ENCODE measurements at regions not wholly inside any gene's neighbourhood (a gene's known extent, or its start where the extent isn't known, plus 50 kb on each side); places are given as distances from the start of the nearest gene placed in this dataset.
"Not testable (repeated sequence)": the region's sequence is repeated elsewhere in the genome, so short reads cannot be mapped to it uniquely, and the experiment has no call there.

DNA sequence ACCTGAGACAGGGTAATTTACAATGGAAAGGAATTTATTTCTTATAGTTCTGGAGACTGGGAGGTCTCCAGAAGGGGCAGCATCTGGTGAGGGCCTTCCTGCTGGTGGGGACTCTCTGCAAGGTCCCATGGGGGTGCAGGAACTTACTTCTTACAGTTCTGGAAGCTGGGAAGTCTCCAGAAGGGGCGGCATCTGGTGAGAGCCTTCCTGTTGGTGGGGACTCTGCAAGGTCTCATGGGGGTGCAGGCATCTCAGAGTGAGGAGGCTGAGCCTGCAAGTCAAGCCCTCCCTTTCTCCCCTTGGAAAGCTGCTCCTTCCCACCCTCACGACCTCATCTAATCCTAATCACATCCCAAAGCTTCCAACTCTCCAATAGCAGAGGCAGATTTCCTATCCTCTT, 157.4 kb downstream of the FOXL1 start:
- Histone ChIP-seq H3K27ac (ENCODE audit: low read depth in 1 of 2, low read length in 2 of 2) (no peak overlapping the region), H3K36me3 (ENCODE audit: control insufficient read depth in 1 of 2, insufficient read depth in 2 of 2, low read length in 1 of 2) (no peaks in the 10 kb centered on the region), H3K4me3 (ENCODE audit: low read length in 2 of 2) (no peak overlapping the region), H3K9me3 (ENCODE audit: control insufficient read depth, low read length) (no peaks in the 10 kb centered on the region), H3K27me3 (ENCODE audit: control insufficient read depth in 1 of 2, insufficient read depth in 2 of 2, low read length in 1 of 2) (no peaks in the 10 kb centered on the region), H3K4me1 (ENCODE audit: control insufficient read depth in 1 of 2, insufficient read depth in 2 of 2, low read length in 2 of 2) (no peaks in the 10 kb centered on the region)
- ATAC-seq (ENCODE audit: low FRiP score) (no peak), DNase-seq (no peak)
- intact Hi-C loops (cut with DNase I) = no loop called here
- 83 to 88% methylated on average over 2 of the region's 2 CpGs for WGBS, 2 donors

DNA sequence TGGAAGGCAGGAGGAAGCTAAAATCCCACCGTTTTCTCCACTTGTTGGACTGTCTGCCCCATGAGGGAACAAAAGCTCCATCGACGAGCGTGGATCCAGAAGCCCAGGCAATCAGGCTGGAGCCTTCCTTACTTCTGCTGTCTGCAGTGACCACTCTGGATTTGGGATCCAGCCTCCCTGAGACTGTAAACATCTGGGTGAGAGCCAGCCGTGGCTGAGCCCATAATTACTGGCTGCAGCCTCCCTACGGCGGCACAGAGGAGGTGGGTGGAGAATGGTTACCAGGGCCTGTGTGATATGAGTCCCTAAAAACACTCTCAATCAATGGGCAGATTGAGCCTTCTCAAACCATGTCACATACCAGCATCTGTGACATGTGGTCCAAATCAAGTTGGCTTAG, 158.2 kb downstream of the FOXL1 start:
- intact Hi-C loops (cut with DNase I) = no loop called here
- no peak for ATAC-seq (ENCODE audit: low FRiP score)
- Histone ChIP-seq H3K27ac (ENCODE audit: low read depth in 1 of 2, low read length in 2 of 2) (no peak overlapping the region), H3K4me1 (ENCODE audit: control insufficient read depth in 1 of 2, insufficient read depth in 2 of 2, low read length in 2 of 2) (no peaks in the 10 kb centered on the region), H3K4me3 (ENCODE audit: low read length in 2 of 2) (no peak overlapping the region), H3K27me3 (ENCODE audit: control insufficient read depth in 1 of 2, insufficient read depth in 2 of 2, low read length in 1 of 2) (no peaks in the 10 kb centered on the region), H3K9me3 (ENCODE audit: control insufficient read depth, low read length) (no peaks in the 10 kb centered on the region), H3K36me3 (ENCODE audit: control insufficient read depth in 1 of 2, insufficient read depth in 2 of 2, low read length in 1 of 2) (no peaks in the 10 kb centered on the region)
- DNase-seq = peak in 1 of 2 donors; percentile 23
- WGBS, 2 donors = 89 to 96% methylated on average over 7 of the region's 7 CpGs

DNA sequence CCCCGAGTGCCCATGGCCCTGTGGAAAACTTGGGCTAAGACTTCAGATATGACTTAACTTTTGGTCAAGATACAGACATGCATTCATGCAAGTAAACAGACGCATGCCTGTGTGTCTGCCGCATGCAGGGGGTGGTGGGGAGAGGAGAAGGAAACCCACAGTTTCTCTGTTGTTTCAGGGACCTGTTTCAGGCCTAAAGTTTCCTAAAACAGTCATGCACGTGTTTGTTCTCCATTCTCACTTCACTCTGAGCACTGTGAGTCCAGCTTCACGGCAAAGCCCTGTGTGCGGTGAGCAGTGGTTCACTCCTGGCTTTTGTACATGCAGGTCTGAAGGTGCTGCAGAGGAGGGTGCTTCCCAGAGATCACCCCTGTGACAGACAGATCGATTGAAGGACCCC, 158.7 kb downstream of the FOXL1 start:
- DNase-seq (peak in 1 of 2 donors; percentile 23), ATAC-seq (ENCODE audit: low FRiP score) (no peak)
- Histone ChIP-seq H3K4me3 (ENCODE audit: low read length in 2 of 2) (no peak overlapping the region), H3K9me3 (ENCODE audit: control insufficient read depth, low read length) (no peaks in the 10 kb centered on the region), H3K27ac (ENCODE audit: low read depth in 1 of 2, low read length in 2 of 2) (no peak overlapping the region), H3K27me3 (ENCODE audit: control insufficient read depth in 1 of 2, insufficient read depth in 2 of 2, low read length in 1 of 2) (no peaks in the 10 kb centered on the region), H3K4me1 (ENCODE audit: control insufficient read depth in 1 of 2, insufficient read depth in 2 of 2, low read length in 2 of 2) (no peaks in the 10 kb centered on the region), H3K36me3 (ENCODE audit: control insufficient read depth in 1 of 2, insufficient read depth in 2 of 2, low read length in 1 of 2) (no peaks in the 10 kb centered on the region)
- WGBS, 2 donors = 53 to 62% methylated on average over 7 of the region's 7 CpGs
- intact Hi-C loops (cut with DNase I) = no loop called here

DNA sequence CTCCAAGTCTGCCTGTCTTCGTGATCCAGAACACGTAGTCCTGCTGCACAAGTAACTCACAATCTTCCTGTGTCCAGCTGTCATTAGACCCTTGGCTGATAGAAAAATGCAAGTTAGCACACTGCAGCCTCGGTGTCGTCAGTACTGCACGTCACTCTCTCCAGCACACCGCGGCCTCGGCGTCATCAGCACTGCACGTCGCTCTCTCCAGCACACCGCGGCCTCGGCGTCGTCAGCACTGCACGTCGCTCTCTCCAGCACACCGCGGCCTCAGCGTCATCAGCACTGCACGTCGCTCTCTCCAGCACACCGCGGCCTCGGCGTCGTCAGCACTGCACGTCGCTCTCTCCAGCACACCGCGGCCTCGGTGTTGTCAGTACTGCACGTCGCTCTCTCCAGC, 160.0 kb downstream of the FOXL1 start:
- H3K36me3 ChIP-seq (ENCODE audit: control insufficient read depth in 1 of 2, insufficient read depth in 2 of 2, low read length in 1 of 2); ATAC-seq (ENCODE audit: low FRiP score); H3K9me3 ChIP-seq (ENCODE audit: control insufficient read depth, low read length); H3K4me1 ChIP-seq (ENCODE audit: control insufficient read depth in 1 of 2, insufficient read depth in 2 of 2, low read length in 2 of 2); H3K4me3 ChIP-seq (ENCODE audit: low read length in 2 of 2); H3K27me3 ChIP-seq (ENCODE audit: control insufficient read depth in 1 of 2, insufficient read depth in 2 of 2, low read length in 1 of 2); intact Hi-C loops (cut with DNase I); H3K27ac ChIP-seq (ENCODE audit: low read depth in 1 of 2, low read length in 2 of 2): not testable (repeated sequence)
- DNase-seq = peak in 1 of 2 donors; percentile 20
- WGBS, 2 donors = 92 to 95% methylated on average over 27 to 30 of the region's 35 CpGs

DNA sequence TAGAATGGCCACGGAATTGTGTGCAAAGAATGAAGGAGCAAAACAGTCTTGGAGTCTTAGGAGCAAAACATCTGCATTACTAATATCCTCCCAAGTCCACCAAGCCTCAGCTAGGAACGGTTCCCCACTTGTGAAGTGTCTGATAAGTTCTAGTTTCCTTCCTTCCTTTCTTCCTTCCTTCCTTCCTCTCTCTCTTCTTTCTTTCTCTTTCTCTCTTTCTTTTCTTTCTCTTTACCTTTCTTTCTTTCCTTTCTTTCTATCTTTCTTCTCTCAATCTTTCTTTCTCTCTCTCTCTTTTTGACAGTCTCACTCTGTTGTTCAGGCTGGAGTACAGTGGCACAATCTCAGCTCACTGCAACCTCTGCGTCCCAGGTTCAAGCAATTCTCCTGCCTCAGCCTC, 160.8 kb downstream of the FOXL1 start:
- no peaks in the 10 kb centered on the region for H3K9me3 ChIP-seq (ENCODE audit: control insufficient read depth, low read length)
- DNase-seq = no peak
- no peaks in the 10 kb centered on the region for H3K36me3 ChIP-seq (ENCODE audit: control insufficient read depth in 1 of 2, insufficient read depth in 2 of 2, low read length in 1 of 2)
- 74 to 89% methylated on average over 3 of the region's 3 CpGs for WGBS, 2 donors
- no peak for ATAC-seq (ENCODE audit: low FRiP score)
- no peaks in the 10 kb centered on the region for H3K4me1 ChIP-seq (ENCODE audit: control insufficient read depth in 1 of 2, insufficient read depth in 2 of 2, low read length in 2 of 2)
- H3K27ac ChIP-seq (ENCODE audit: low read depth in 1 of 2, low read length in 2 of 2) = no peak overlapping the region
- H3K27me3 ChIP-seq (ENCODE audit: control insufficient read depth in 1 of 2, insufficient read depth in 2 of 2, low read length in 1 of 2) = no peaks in the 10 kb centered on the region
- H3K4me3 ChIP-seq (ENCODE audit: low read length in 2 of 2) = no peak overlapping the region
- intact Hi-C loops (cut with DNase I) = no loop called here

DNA sequence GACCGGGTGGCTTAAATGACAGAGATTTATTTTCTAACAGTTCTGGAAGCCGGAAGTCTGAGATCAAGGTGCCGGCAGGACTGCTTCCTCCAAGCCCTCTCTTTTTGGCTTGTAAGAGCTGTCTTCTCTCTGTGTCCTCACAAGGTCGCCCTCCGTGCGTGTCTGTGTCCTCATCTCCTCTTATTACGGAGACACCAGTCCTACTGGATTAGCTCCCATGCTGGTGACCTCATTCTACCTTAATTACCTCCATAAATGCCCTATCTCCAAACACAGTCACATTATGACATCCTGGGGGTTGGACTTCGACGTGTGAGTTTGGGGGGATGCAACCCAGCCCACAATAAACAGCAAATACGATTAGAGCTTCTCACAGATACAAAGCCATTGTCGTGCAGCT, 161.5 kb downstream of the FOXL1 start:
- Histone ChIP-seq H3K4me1 (ENCODE audit: control insufficient read depth in 1 of 2, insufficient read depth in 2 of 2, low read length in 2 of 2) (no peaks in the 10 kb centered on the region), H3K27me3 (ENCODE audit: control insufficient read depth in 1 of 2, insufficient read depth in 2 of 2, low read length in 1 of 2) (no peaks in the 10 kb centered on the region), H3K4me3 (ENCODE audit: low read length in 2 of 2) (no peak overlapping the region), H3K36me3 (ENCODE audit: control insufficient read depth in 1 of 2, insufficient read depth in 2 of 2, low read length in 1 of 2) (no peaks in the 10 kb centered on the region), H3K9me3 (ENCODE audit: control insufficient read depth, low read length) (no peaks in the 10 kb centered on the region), H3K27ac (ENCODE audit: low read depth in 1 of 2, low read length in 2 of 2) (peak overlapping the region in 1 of 2 donors; percentile 99)
- WGBS, 2 donors = 80 to 82% methylated on average over 11 of the region's 11 CpGs
- ATAC-seq (ENCODE audit: low FRiP score) (no peak), DNase-seq (peak in 1 of 2 donors; percentile 51)
- intact Hi-C loops (cut with DNase I) = loop anchor here in 1 of 2 donors (2.0 to 5.0 kb wide), 2 partner anchors 59 to 168 kb away; no protein-coding TSS in a partner anchor

DNA sequence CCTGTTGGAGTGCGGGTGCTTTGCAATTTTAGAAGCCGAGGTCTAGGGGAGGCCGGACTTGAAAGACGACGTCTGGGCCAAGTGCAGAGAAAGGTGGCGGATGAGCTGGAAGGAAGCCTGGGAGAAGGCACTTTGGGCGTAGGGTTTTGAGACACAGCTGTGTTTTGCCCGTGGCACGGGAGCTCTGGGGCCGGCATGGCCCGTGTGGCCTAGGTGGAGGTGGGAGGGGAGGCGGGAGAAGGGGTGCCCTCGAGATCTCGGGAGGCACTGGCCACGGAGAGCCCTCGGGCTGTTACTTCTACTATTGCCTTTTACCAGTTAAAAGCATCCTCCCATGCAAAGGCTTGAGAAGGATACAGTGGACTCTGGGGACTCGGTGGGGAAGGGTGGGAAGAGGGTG, 161.9 kb downstream of the FOXL1 start:
- 81% methylated on average over 17 of the region's 17 CpGs for WGBS, 2 donors
- Histone ChIP-seq H3K27ac (ENCODE audit: low read depth in 1 of 2, low read length in 2 of 2) (peak overlapping the region; percentile 99), H3K4me3 (ENCODE audit: low read length in 2 of 2) (no peak overlapping the region), H3K27me3 (ENCODE audit: control insufficient read depth in 1 of 2, insufficient read depth in 2 of 2, low read length in 1 of 2) (no peaks in the 10 kb centered on the region), H3K4me1 (ENCODE audit: control insufficient read depth in 1 of 2, insufficient read depth in 2 of 2, low read length in 2 of 2) (no peaks in the 10 kb centered on the region), H3K9me3 (ENCODE audit: control insufficient read depth, low read length) (no peaks in the 10 kb centered on the region), H3K36me3 (ENCODE audit: control insufficient read depth in 1 of 2, insufficient read depth in 2 of 2, low read length in 1 of 2) (no peaks in the 10 kb centered on the region)
- peak in 1 of 2 donors; percentile 74 for DNase-seq
- intact Hi-C loops (cut with DNase I) = loop anchor here in 1 of 2 donors (2.0 to 5.0 kb wide), 2 partner anchors 59 to 168 kb away; no protein-coding TSS in a partner anchor
- ATAC-seq (ENCODE audit: low FRiP score) = peak; percentile 56

DNA sequence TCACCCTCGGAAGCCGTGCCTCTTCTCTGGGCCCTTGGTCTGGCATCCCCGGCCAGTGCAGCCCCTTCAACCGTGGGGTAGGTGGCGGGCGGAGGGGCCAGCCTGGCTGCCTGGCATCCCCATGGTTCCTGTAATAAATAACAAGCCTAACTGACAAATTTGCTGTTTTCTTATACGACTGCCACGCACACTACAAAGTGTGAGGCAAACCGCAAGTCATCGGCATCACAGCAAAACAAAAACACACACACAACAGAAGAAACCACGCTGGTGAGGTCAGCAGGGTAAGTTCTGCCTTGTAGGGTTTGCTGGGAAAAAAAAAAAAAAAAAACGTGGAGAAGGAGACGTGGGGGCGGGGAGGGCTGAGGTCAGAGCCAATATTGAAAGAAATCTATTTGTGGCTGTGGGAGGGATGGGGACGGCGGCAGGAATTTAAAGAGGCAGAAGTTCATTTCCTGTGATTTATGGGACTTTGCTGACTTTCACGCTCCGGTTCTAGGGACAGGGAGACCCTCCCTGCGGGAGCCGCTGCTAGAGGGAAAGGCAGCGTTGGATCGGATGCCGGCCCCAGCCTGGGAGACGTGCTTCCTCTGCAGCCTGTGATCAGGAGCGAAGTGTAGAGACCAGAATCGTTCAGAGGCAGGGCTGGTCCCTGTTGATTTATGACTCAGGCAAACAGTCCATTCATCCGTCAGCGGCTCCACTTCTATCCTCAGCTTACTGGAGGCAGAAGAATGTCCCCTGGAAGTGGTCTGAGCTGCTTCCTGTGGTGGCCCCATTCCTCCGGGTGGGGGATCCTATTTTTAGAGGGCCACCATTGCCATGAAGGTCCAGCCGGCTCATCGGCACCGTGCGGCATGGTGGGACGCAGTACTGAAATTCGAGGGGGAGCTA, 162.8 kb downstream of the FOXL1 start:
- Histone ChIP-seq H3K27ac (ENCODE audit: low read depth in 1 of 2, low read length in 2 of 2) (peak overlapping the region; percentile 99), H3K4me1 (ENCODE audit: control insufficient read depth in 1 of 2, insufficient read depth in 2 of 2, low read length in 2 of 2) (no peaks in the 10 kb centered on the region), H3K36me3 (ENCODE audit: control insufficient read depth in 1 of 2, insufficient read depth in 2 of 2, low read length in 1 of 2) (no peaks in the 10 kb centered on the region), H3K27me3 (ENCODE audit: control insufficient read depth in 1 of 2, insufficient read depth in 2 of 2, low read length in 1 of 2) (no peaks in the 10 kb centered on the region), H3K4me3 (ENCODE audit: low read length in 2 of 2) (no peak overlapping the region), H3K9me3 (ENCODE audit: control insufficient read depth, low read length) (no peaks in the 10 kb centered on the region)
- WGBS, 2 donors = 1% methylated on average over 34 to 35 of the region's 35 CpGs
- peak; percentile 93 for ATAC-seq (ENCODE audit: low FRiP score)
- DNase-seq = peak; percentile 83 to 90
- intact Hi-C loops (cut with DNase I) = loop anchor here (1.0 to 5.0 kb wide), 3 partner anchors 60 to 169 kb away; no protein-coding TSS in a partner anchor

DNA sequence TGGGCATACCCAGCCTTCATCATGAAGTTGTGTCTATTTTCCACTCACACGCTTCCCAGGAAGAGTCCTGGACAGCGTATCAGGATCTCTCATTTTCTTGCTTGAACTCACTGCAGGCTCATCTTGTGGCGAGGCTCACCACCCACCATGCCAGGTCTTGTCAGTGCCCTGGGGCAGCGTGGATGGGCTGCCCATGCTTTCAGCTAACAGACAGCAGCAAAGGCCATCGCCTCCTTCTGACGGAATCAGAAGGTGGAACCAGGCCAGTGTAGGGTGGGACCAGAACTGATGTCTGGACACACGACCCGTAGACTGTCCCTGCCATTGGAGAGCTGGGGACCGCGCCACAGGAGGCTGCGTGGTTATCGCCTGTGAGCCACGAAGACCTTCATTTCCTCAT, 169.4 kb downstream of the FOXL1 start:
- no peak overlapping the region for H3K4me3 ChIP-seq (ENCODE audit: low read length in 2 of 2)
- WGBS, 2 donors = 88 to 89% methylated on average over 13 of the region's 13 CpGs
- ATAC-seq (ENCODE audit: low FRiP score) (no peak), DNase-seq (no peak)
- H3K4me1 ChIP-seq (ENCODE audit: control insufficient read depth in 1 of 2, insufficient read depth in 2 of 2, low read length in 2 of 2) = peaks cover 0 to 2% of the 10 kb centered on the region in 2 donors
- no peak overlapping the region for H3K27ac ChIP-seq (ENCODE audit: low read depth in 1 of 2, low read length in 2 of 2)
- no peaks in the 10 kb centered on the region for H3K27me3 ChIP-seq (ENCODE audit: control insufficient read depth in 1 of 2, insufficient read depth in 2 of 2, low read length in 1 of 2)
- H3K36me3 ChIP-seq (ENCODE audit: control insufficient read depth in 1 of 2, insufficient read depth in 2 of 2, low read length in 1 of 2) = no peaks in the 10 kb centered on the region
- intact Hi-C loops (cut with DNase I) = no loop called here
- no peaks in the 10 kb centered on the region for H3K9me3 ChIP-seq (ENCODE audit: control insufficient read depth, low read length)

All from aorta (tissue), 5 donors.